ENCODE measurements at regions not wholly inside any gene's neighbourhood (a gene's known extent, or its start where the extent isn't known, plus 50 kb on each side); places are given as distances from the start of the nearest gene placed in this dataset.
A peak's percentile ranks its signal among the peaks of the same experiment; 100 is the strongest.

GRCh38 chr16:59259950-59260319, 525.8 kb upstream of the GOT2 start:
- H3K4me3 ChIP-seq (ENCODE audit: control insufficient read depth in 1 of 7, extremely low read depth in 1 of 7, insufficient read depth in 4 of 7, low read depth in 2 of 7, low read length in 6 of 7): peak overlapping the region in 1 of 7 experiments; percentile 7
- no peaks in the 10 kb centered on the region for H3K9me3 ChIP-seq (ENCODE audit: control extremely low read depth in 1 of 5, control insufficient read depth in 4 of 5, insufficient read depth in 2 of 5, low read depth in 1 of 5, low read length in 4 of 5)
- peaks cover 10 to 18% (median 17%) of the 10 kb centered on the region in 4 experiments for H3K4me1 ChIP-seq (ENCODE audit: control extremely low read depth in 1 of 4, control insufficient read depth in 4 of 4, insufficient read depth in 4 of 4, low read length in 3 of 4)
- H3K27me3 ChIP-seq (replicated peaks in 2 of 5; ENCODE audit: control insufficient read depth in 4 of 5, insufficient read depth in 5 of 5, low read length in 4 of 5): no peaks in the 10 kb centered on the region
- ChIA-PET POLR2A (no interaction called here), CTCF (interaction anchor here (1.5 kb wide), 1 partner anchor 409 kb away, joined by 3 read pairs; no protein-coding TSS in a partner anchor)
- H3K36me3 ChIP-seq (ENCODE audit: control insufficient read depth in 4 of 4, insufficient read depth in 4 of 4, low read length in 3 of 4): no peaks in the 10 kb centered on the region
- no peak overlapping the region for H3K27ac ChIP-seq (ENCODE audit: insufficient read depth in 1 of 2, low read depth in 1 of 2, low read length in 2 of 2, poor library complexity in 1 of 2, severe bottlenecking in 2 of 2)
- peak in 2 of 3 donors; percentile 53 to 54 for DNase-seq

- POLR2A ChIA-PET: no interaction called here
- CTCF ChIA-PET: interaction anchor here (1.5 kb wide), 1 partner anchor 409 kb away, joined by 3 read pairs; no protein-coding TSS in a partner anchor
- H3K4me3 ChIP-seq (ENCODE audit: control insufficient read depth in 1 of 7, extremely low read depth in 1 of 7, insufficient read depth in 4 of 7, low read depth in 2 of 7, low read length in 6 of 7): peak overlapping the region in 4 of 7 experiments; percentile 16 to 46 (median 34)
These were observed 525.2 kb upstream of the GOT2 start for GRCh38 chr16:59259074-59259949.

GRCh38 chr16:59252317-59252716, 518.2 kb upstream of the GOT2 start:
- ChIA-PET CTCF (interaction anchor here (1.0 kb wide), 1 partner anchor 10 kb away, joined by 3 read pairs; no protein-coding TSS in a partner anchor), POLR2A (no interaction called here)
- H3K36me3 ChIP-seq (ENCODE audit: control insufficient read depth in 4 of 4, insufficient read depth in 4 of 4, low read length in 3 of 4): no peaks in the 10 kb centered on the region
- H3K27me3 ChIP-seq (replicated peaks in 2 of 5; ENCODE audit: control insufficient read depth in 4 of 5, insufficient read depth in 5 of 5, low read length in 4 of 5): no peaks in the 10 kb centered on the region
- 97% methylated on average over 3 of the region's 3 CpGs for WGBS (ENCODE audit: insufficient coverage)
- H3K4me3 ChIP-seq (ENCODE audit: control insufficient read depth in 1 of 7, extremely low read depth in 1 of 7, insufficient read depth in 4 of 7, low read depth in 2 of 7, low read length in 6 of 7): no peak overlapping the region
- H3K9me3 ChIP-seq (ENCODE audit: control extremely low read depth in 1 of 5, control insufficient read depth in 4 of 5, insufficient read depth in 2 of 5, low read depth in 1 of 5, low read length in 4 of 5): no peaks in the 10 kb centered on the region
- no peak overlapping the region for H3K27ac ChIP-seq (ENCODE audit: insufficient read depth in 1 of 2, low read depth in 1 of 2, low read length in 2 of 2, poor library complexity in 1 of 2, severe bottlenecking in 2 of 2)
- no peaks in the 10 kb centered on the region for H3K4me1 ChIP-seq (ENCODE audit: control extremely low read depth in 1 of 4, control insufficient read depth in 4 of 4, insufficient read depth in 4 of 4, low read length in 3 of 4)
- DNase-seq: no peak

More at GRCh38 chr16:59259074-59259949, 525.2 kb upstream of the GOT2 start:
- H3K27ac ChIP-seq (ENCODE audit: insufficient read depth in 1 of 2, low read depth in 1 of 2, low read length in 2 of 2, poor library complexity in 1 of 2, severe bottlenecking in 2 of 2): no peak overlapping the region
- H3K36me3 ChIP-seq (ENCODE audit: control insufficient read depth in 4 of 4, insufficient read depth in 4 of 4, low read length in 3 of 4): no peaks in the 10 kb centered on the region
- peak; percentile 38 to 89 (median 89) for DNase-seq
- H3K4me1 ChIP-seq (ENCODE audit: control extremely low read depth in 1 of 4, control insufficient read depth in 4 of 4, insufficient read depth in 4 of 4, low read length in 3 of 4): peaks cover 10 to 18% (median 17%) of the 10 kb centered on the region in 4 experiments
- no peaks in the 10 kb centered on the region for H3K9me3 ChIP-seq (ENCODE audit: control extremely low read depth in 1 of 5, control insufficient read depth in 4 of 5, insufficient read depth in 2 of 5, low read depth in 1 of 5, low read length in 4 of 5)
- 25% methylated on average over 13 of the region's 18 CpGs for WGBS (ENCODE audit: insufficient coverage)
- H3K27me3 ChIP-seq (replicated peaks in 2 of 5; ENCODE audit: control insufficient read depth in 4 of 5, insufficient read depth in 5 of 5, low read length in 4 of 5): no peaks in the 10 kb centered on the region

GRCh38 chr16:59249011-59249410, 514.9 kb upstream of the GOT2 start:
- no peaks in the 10 kb centered on the region for H3K27me3 ChIP-seq (replicated peaks in 2 of 5; ENCODE audit: control insufficient read depth in 4 of 5, insufficient read depth in 5 of 5, low read length in 4 of 5)
- CTCF ChIA-PET: interaction anchor here (0.7 kb wide), 1 partner anchor 10 kb away, joined by 3 read pairs; no protein-coding TSS in a partner anchor
- POLR2A ChIA-PET: no interaction called here
- no peaks in the 10 kb centered on the region for H3K36me3 ChIP-seq (ENCODE audit: control insufficient read depth in 4 of 4, insufficient read depth in 4 of 4, low read length in 3 of 4)
- no peak for DNase-seq
- H3K4me1 ChIP-seq (ENCODE audit: control extremely low read depth in 1 of 4, control insufficient read depth in 4 of 4, insufficient read depth in 4 of 4, low read length in 3 of 4): no peaks in the 10 kb centered on the region
- no peaks in the 10 kb centered on the region for H3K9me3 ChIP-seq (ENCODE audit: control extremely low read depth in 1 of 5, control insufficient read depth in 4 of 5, insufficient read depth in 2 of 5, low read depth in 1 of 5, low read length in 4 of 5)
- WGBS (ENCODE audit: insufficient coverage): 76% methylated on average over 4 of the region's 4 CpGs
- no peak overlapping the region for H3K27ac ChIP-seq (ENCODE audit: insufficient read depth in 1 of 2, low read depth in 1 of 2, low read length in 2 of 2, poor library complexity in 1 of 2, severe bottlenecking in 2 of 2)
- H3K4me3 ChIP-seq (ENCODE audit: control insufficient read depth in 1 of 7, extremely low read depth in 1 of 7, insufficient read depth in 4 of 7, low read depth in 2 of 7, low read length in 6 of 7): no peak overlapping the region

GRCh38 chr16:59242556-59242955, 508.4 kb upstream of the GOT2 start:
- ChIA-PET POLR2A (no interaction called here), CTCF (interaction anchor here (0.7 kb wide), 1 partner anchor 10 kb away, joined by 3 read pairs; no protein-coding TSS in a partner anchor)
- Histone ChIP-seq H3K9me3 (ENCODE audit: control extremely low read depth in 1 of 5, control insufficient read depth in 4 of 5, insufficient read depth in 2 of 5, low read depth in 1 of 5, low read length in 4 of 5) (no peaks in the 10 kb centered on the region), H3K27me3 (replicated peaks in 2 of 5; ENCODE audit: control insufficient read depth in 4 of 5, insufficient read depth in 5 of 5, low read length in 4 of 5) (no peaks in the 10 kb centered on the region), H3K27ac (ENCODE audit: insufficient read depth in 1 of 2, low read depth in 1 of 2, low read length in 2 of 2, poor library complexity in 1 of 2, severe bottlenecking in 2 of 2) (no peak overlapping the region), H3K36me3 (ENCODE audit: control insufficient read depth in 4 of 4, insufficient read depth in 4 of 4, low read length in 3 of 4) (no peaks in the 10 kb centered on the region), H3K4me3 (ENCODE audit: control insufficient read depth in 1 of 7, extremely low read depth in 1 of 7, insufficient read depth in 4 of 7, low read depth in 2 of 7, low read length in 6 of 7) (no peak overlapping the region), H3K4me1 (ENCODE audit: control extremely low read depth in 1 of 4, control insufficient read depth in 4 of 4, insufficient read depth in 4 of 4, low read length in 3 of 4) (peaks cover 0 to 4% (median 0%) of the 10 kb centered on the region in 4 experiments)
- no peak for DNase-seq
- 97% methylated on average over 3 of the region's 4 CpGs for WGBS (ENCODE audit: insufficient coverage)

GRCh38 chr16:59238246-59238645, 504.1 kb upstream of the GOT2 start:
- no peak overlapping the region for H3K27ac ChIP-seq (ENCODE audit: insufficient read depth in 1 of 2, low read depth in 1 of 2, low read length in 2 of 2, poor library complexity in 1 of 2, severe bottlenecking in 2 of 2)
- H3K36me3 ChIP-seq (ENCODE audit: control insufficient read depth in 4 of 4, insufficient read depth in 4 of 4, low read length in 3 of 4): no peaks in the 10 kb centered on the region
- POLR2A ChIA-PET: no interaction called here
- no peak overlapping the region for H3K4me3 ChIP-seq (ENCODE audit: control insufficient read depth in 1 of 7, extremely low read depth in 1 of 7, insufficient read depth in 4 of 7, low read depth in 2 of 7, low read length in 6 of 7)
- CTCF ChIA-PET: interaction anchor here (1.0 kb wide), 1 partner anchor 11 kb away, joined by 3 read pairs; no protein-coding TSS in a partner anchor
- peak in 1 of 3 donors; percentile 23 for DNase-seq
- peaks cover 0 to 4% (median 0%) of the 10 kb centered on the region in 4 experiments for H3K4me1 ChIP-seq (ENCODE audit: control extremely low read depth in 1 of 4, control insufficient read depth in 4 of 4, insufficient read depth in 4 of 4, low read length in 3 of 4)
- 90% methylated on average over 2 of the region's 3 CpGs for WGBS (ENCODE audit: insufficient coverage)
- H3K27me3 ChIP-seq (replicated peaks in 2 of 5; ENCODE audit: control insufficient read depth in 4 of 5, insufficient read depth in 5 of 5, low read length in 4 of 5): no peaks in the 10 kb centered on the region
- H3K9me3 ChIP-seq (ENCODE audit: control extremely low read depth in 1 of 5, control insufficient read depth in 4 of 5, insufficient read depth in 2 of 5, low read depth in 1 of 5, low read length in 4 of 5): no peaks in the 10 kb centered on the region

GRCh38 chr16:59236804-59237458, 502.8 kb upstream of the GOT2 start:
- ChIA-PET POLR2A (no interaction called here), CTCF (interaction anchor here (1.1 kb wide), 1 partner anchor 9 kb away, joined by 4 read pairs; no protein-coding TSS in a partner anchor)
- Histone ChIP-seq H3K4me1 (ENCODE audit: control extremely low read depth in 1 of 4, control insufficient read depth in 4 of 4, insufficient read depth in 4 of 4, low read length in 3 of 4) (peaks cover 0 to 4% (median 0%) of the 10 kb centered on the region in 4 experiments), H3K4me3 (ENCODE audit: control insufficient read depth in 1 of 7, extremely low read depth in 1 of 7, insufficient read depth in 4 of 7, low read depth in 2 of 7, low read length in 6 of 7) (no peak overlapping the region), H3K27ac (ENCODE audit: insufficient read depth in 1 of 2, low read depth in 1 of 2, low read length in 2 of 2, poor library complexity in 1 of 2, severe bottlenecking in 2 of 2) (no peak overlapping the region), H3K9me3 (ENCODE audit: control extremely low read depth in 1 of 5, control insufficient read depth in 4 of 5, insufficient read depth in 2 of 5, low read depth in 1 of 5, low read length in 4 of 5) (no peaks in the 10 kb centered on the region), H3K27me3 (replicated peaks in 2 of 5; ENCODE audit: control insufficient read depth in 4 of 5, insufficient read depth in 5 of 5, low read length in 4 of 5) (no peaks in the 10 kb centered on the region), H3K36me3 (ENCODE audit: control insufficient read depth in 4 of 4, insufficient read depth in 4 of 4, low read length in 3 of 4) (no peaks in the 10 kb centered on the region)
- no peak for DNase-seq
- 100% methylated on average over 4 of the region's 4 CpGs for WGBS (ENCODE audit: insufficient coverage)

Measured in common myeloid progenitor, CD34-positive (primary cell).